Fibroblast of lung (primary cell): ENCODE measurements at regions not wholly inside any gene's neighbourhood (a gene's known extent, or its start where the extent isn't known, plus 50 kb on each side); places are given as distances from the start of the nearest gene placed in this dataset.

ENCODE experiments used
- DNase-seq, 2 donors: peaks; one replicate each; pipeline versions ENCODE4 v3.0.0 to v3.0.0-alpha.2; 2010; ENCODE audit warnings: low read depth in 2 of 2
- H2AFZ ChIP-seq: 2 replicates; pipeline ENCODE4 v1.5.1; 2012; ENCODE audit warnings: low read length, control low read depth, inconsistent platforms
- H3K27ac ChIP-seq: 2 replicates; pipeline ENCODE4 v1.5.1; 2011; ENCODE audit warnings: low read length, control low read depth; ENCODE audit not compliant: insufficient read depth
- H3K27me3 ChIP-seq: 2 replicates; pipeline ENCODE4 v1.5.1; 2011; ENCODE audit warnings: mild to moderate bottlenecking, low read length; ENCODE audit not compliant: control insufficient read depth, insufficient read depth
- H3K36me3 ChIP-seq: 2 replicates; pipeline ENCODE4 v1.5.1; 2011; ENCODE audit warnings: low read length; ENCODE audit not compliant: control insufficient read depth, insufficient read depth
- H3K4me1 ChIP-seq: 2 replicates; pipeline ENCODE4 v1.5.1; 2011; ENCODE audit warnings: low read length; ENCODE audit not compliant: control insufficient read depth, insufficient read depth; ENCODE audit errors: extremely low read depth
- H3K4me2 ChIP-seq: 2 replicates; pipeline ENCODE4 v1.5.1; 2011; ENCODE audit warnings: low read length, control low read depth; ENCODE audit not compliant: insufficient read depth; ENCODE audit errors: extremely low read depth
- H3K4me3 ChIP-seq, 4 experiments: fragments of 200-600 bp in 1 of 4; sonication (generic) in 1 of 4; replicated peaks in 1 of 4; 2 replicates each; pipeline ENCODE4 v1.5.1; 2011 to 2016; ENCODE audit warnings: low read length in 4 of 4, low read depth in 3 of 4, mild to moderate bottlenecking in 3 of 4, control low read depth in 2 of 4, inconsistent platforms in 1 of 4, mixed read lengths in 1 of 4; ENCODE audit not compliant: insufficient read depth in 1 of 4; ENCODE audit errors: control extremely low read depth in 1 of 4
- H3K79me2 ChIP-seq: 2 replicates; pipeline ENCODE4 v1.5.1; 2012; ENCODE audit warnings: mild to moderate bottlenecking, low read length, inconsistent platforms; ENCODE audit not compliant: control insufficient read depth, insufficient read depth
- H3K9ac ChIP-seq: 2 replicates; pipeline ENCODE4 v1.5.1; 2011; ENCODE audit warnings: mild to moderate bottlenecking, low read length, control low read depth; ENCODE audit not compliant: insufficient read depth
- H3K9me3 ChIP-seq: 2 replicates; pipeline ENCODE4 v1.5.1; 2012; ENCODE audit warnings: low read depth, low read length; ENCODE audit not compliant: control insufficient read depth, insufficient read depth
- H4K20me1 ChIP-seq: 2 replicates; pipeline ENCODE4 v1.5.1; 2011; ENCODE audit warnings: low read length; ENCODE audit not compliant: control insufficient read depth, insufficient read depth; ENCODE audit errors: extremely low read depth
- EZH2 ChIP-seq: IDR thresholded peaks from 2 replicates; pipeline ENCODE4 v1.5.1; 2012; ENCODE audit warnings: low read length, control low read depth, mild to moderate bottlenecking; ENCODE audit errors: missing control alignments
- TF ChIP-seq, protein P1 (sequence below), 2 donors: IDR thresholded peaks in 1 of 2; conservative IDR thresholded peaks in 1 of 2; 1 replicate in 1 of 2; 2 replicates in 1 of 2; pipeline ENCODE4 v1.5.1; 2011 to 2012; ENCODE audit warnings: low read length in 2 of 2, control low read depth in 1 of 2, inconsistent platforms in 1 of 2, low read depth in 1 of 2, mild to moderate bottlenecking in 1 of 2

DNA sequence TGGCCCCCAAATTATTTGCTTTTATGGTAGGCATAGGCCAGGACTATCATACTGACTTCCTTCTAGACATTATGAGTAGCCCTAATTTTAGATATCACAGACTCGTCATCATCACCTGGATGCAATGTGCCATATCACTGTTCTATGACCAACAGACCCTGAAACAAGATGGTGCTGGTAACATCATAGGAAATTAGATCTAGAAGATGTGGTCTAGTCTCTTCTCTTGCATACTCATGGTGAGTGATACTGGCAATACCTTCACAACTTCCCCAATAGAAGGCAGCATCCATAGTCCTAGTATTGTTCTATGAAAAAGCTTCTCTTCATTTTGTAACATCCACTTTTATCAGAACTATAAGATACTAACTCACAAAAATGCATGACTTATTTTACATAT is 116.3 kb upstream of the ITGA4 start:
- Histone ChIP-seq H3K27me3 (no peaks in the 10 kb centered on the region), H3K79me2 (no peaks in the 10 kb centered on the region), H3K4me1 (no peaks in the 10 kb centered on the region), H2AFZ (no peak overlapping the region), H3K4me3 (no peak overlapping the region), H3K9ac (no peak overlapping the region), H4K20me1 (no peaks in the 10 kb centered on the region), H3K36me3 (no peaks in the 10 kb centered on the region), H3K27ac (no peak overlapping the region), H3K9me3 (no peaks in the 10 kb centered on the region), H3K4me2 (no peak overlapping the region)
- TF ChIP-seq, protein P1, sequence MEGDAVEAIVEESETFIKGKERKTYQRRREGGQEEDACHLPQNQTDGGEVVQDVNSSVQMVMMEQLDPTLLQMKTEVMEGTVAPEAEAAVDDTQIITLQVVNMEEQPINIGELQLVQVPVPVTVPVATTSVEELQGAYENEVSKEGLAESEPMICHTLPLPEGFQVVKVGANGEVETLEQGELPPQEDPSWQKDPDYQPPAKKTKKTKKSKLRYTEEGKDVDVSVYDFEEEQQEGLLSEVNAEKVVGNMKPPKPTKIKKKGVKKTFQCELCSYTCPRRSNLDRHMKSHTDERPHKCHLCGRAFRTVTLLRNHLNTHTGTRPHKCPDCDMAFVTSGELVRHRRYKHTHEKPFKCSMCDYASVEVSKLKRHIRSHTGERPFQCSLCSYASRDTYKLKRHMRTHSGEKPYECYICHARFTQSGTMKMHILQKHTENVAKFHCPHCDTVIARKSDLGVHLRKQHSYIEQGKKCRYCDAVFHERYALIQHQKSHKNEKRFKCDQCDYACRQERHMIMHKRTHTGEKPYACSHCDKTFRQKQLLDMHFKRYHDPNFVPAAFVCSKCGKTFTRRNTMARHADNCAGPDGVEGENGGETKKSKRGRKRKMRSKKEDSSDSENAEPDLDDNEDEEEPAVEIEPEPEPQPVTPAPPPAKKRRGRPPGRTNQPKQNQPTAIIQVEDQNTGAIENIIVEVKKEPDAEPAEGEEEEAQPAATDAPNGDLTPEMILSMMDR (conservative IDR thresholded peaks at IDR 0.05 in 1 of 2, IDR thresholded peaks at IDR 0.05 in 1 of 2; ENCODE audit: low read depth in 1 of 2, low read length in 2 of 2) = no peak
- TF ChIP-seq EZH2 = no peak
- no peak for DNase-seq

DNA sequence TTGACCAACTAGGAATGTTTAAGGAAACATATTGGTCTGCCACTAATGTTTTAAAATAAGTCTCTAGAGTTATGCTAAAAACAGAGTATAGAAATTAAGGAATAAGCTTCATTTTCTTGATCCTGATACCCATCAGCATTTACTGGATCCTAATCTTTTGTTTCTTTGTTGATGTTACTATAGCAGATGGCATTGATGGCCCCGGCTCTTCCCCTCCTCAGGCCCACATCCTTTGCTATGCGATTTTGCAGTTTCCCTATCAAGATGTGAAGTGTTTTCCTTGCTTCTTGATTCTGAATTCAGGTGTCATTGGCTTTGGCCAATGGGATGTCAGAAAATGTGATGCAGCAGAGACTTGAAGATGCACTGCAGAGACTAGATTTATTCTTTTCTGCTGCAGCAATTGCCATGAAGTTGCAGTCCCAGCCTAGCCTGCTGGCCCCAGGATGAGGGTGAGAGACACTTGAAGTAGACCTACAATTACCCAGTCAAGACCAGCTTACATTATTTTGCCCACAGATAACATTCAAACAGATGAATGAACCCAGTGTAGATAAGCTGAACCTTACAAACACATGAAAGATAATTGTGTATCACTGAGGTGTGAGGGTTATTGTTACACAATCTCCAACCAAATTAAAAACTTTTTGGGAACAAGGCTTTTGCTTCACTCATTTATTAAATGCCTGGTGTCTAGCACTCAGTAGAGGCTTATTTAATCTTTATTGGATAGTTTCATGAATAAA is 115.2 kb upstream of the ITGA4 start:
- TF ChIP-seq EZH2 = no peak
- TF ChIP-seq, protein P1 (conservative IDR thresholded peaks at IDR 0.05 in 1 of 2, IDR thresholded peaks at IDR 0.05 in 1 of 2; ENCODE audit: low read depth in 1 of 2, low read length in 2 of 2) = no peak
- Histone ChIP-seq H3K27ac (no peak overlapping the region), H2AFZ (no peak overlapping the region), H3K4me2 (no peak overlapping the region), H3K79me2 (no peaks in the 10 kb centered on the region), H3K4me3 (no peak overlapping the region), H3K36me3 (no peaks in the 10 kb centered on the region), H3K4me1 (no peaks in the 10 kb centered on the region), H3K9me3 (no peaks in the 10 kb centered on the region), H4K20me1 (no peaks in the 10 kb centered on the region), H3K27me3 (no peaks in the 10 kb centered on the region), H3K9ac (no peak overlapping the region)
- no peak for DNase-seq

DNA sequence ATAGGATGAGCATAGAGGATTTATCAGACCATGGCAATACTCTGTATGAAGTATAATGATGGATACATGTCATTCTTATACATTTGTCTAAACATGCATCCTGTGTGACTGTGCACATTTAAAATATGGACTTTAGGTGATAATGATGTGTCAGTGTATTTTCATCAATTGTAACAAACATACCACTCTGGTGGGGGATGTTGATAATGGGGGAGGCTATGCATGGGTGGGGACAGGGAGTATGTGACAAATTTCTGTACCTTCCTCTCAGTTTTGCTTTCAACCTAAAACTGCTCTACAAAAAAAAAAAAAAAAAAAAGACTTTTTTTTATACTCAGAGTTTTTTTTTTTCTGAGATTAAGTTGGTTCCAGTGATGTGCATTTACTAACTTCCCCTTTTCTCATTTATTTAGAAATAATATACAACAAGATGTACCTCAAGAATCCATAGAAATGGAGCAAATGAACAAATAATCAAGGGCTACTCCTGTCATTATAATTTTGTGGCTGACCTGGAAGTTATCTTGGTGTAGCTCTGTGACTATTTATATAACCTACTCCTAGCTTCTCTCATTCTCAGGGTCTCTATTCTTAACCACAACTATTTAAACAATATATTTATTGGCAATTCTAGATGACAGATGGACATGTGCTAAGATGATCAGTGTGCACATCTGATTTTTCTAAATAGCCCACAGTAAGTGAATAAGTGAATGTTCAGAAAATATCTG is 108.9 kb upstream of the ITGA4 start:
- H2AFZ ChIP-seq = no peak overlapping the region
- H3K27me3 ChIP-seq = no peaks in the 10 kb centered on the region
- H3K4me1 ChIP-seq = no peaks in the 10 kb centered on the region
- no peak overlapping the region for H3K27ac ChIP-seq
- TF ChIP-seq, protein P1 (conservative IDR thresholded peaks at IDR 0.05 in 1 of 2, IDR thresholded peaks at IDR 0.05 in 1 of 2; ENCODE audit: low read depth in 1 of 2, low read length in 2 of 2) = no peak
- no peak for TF ChIP-seq EZH2
- H3K36me3 ChIP-seq = no peaks in the 10 kb centered on the region
- no peaks in the 10 kb centered on the region for H4K20me1 ChIP-seq
- no peak for DNase-seq
- no peak overlapping the region for H3K4me2 ChIP-seq
- H3K79me2 ChIP-seq = no peaks in the 10 kb centered on the region
- H3K9ac ChIP-seq = no peak overlapping the region
- no peak overlapping the region for H3K4me3 ChIP-seq
- H3K9me3 ChIP-seq = no peaks in the 10 kb centered on the region
